ENCODE measurements at regions not wholly inside any gene's neighbourhood (a gene's known extent, or its start where the extent isn't known, plus 50 kb on each side); places are given as distances from the start of the nearest gene placed in this dataset.

- H3K9me3 Mint-ChIP-seq, result no peaks in the 10 kb centered on the region
- ATAC-seq (replicated peaks), result no peak
- H3K36me3 Mint-ChIP-seq (ENCODE audit: low read depth), result no peaks in the 10 kb centered on the region
- H3K27ac Mint-ChIP-seq, result no peak overlapping the region
- H3K27me3 Mint-ChIP-seq, result peaks cover 13% of the 10 kb centered on the region
- no peaks in the 10 kb centered on the region for H3K4me1 Mint-ChIP-seq
- H3K4me3 Mint-ChIP-seq, result no peak overlapping the region
Measured at GRCh38 chr2:150880986-150881385, 380.7 kb downstream of the RBM43 start.

- no peak for ATAC-seq (replicated peaks)
- Mint-ChIP-seq H3K36me3 (ENCODE audit: low read depth) (no peaks in the 10 kb centered on the region), H3K27me3 (peaks cover 7% of the 10 kb centered on the region), H3K27ac (no peak overlapping the region), H3K4me1 (no peaks in the 10 kb centered on the region), H3K9me3 (no peaks in the 10 kb centered on the region), H3K4me3 (no peak overlapping the region)
Measured at GRCh38 chr2:150878356-150878755, 383.3 kb downstream of the RBM43 start.

- no peak for ATAC-seq (replicated peaks)
- Mint-ChIP-seq H3K27ac (no peak overlapping the region), H3K9me3 (no peaks in the 10 kb centered on the region), H3K36me3 (ENCODE audit: low read depth) (no peaks in the 10 kb centered on the region), H3K27me3 (peaks cover 7% of the 10 kb centered on the region), H3K4me1 (no peaks in the 10 kb centered on the region), H3K4me3 (no peak overlapping the region)
Measured at GRCh38 chr2:150876251-150876950, 385.3 kb downstream of the RBM43 start.

- Mint-ChIP-seq H3K27ac (no peak overlapping the region), H3K27me3 (no peaks in the 10 kb centered on the region), H3K4me3 (no peak overlapping the region), H3K4me1 (no peaks in the 10 kb centered on the region), H3K9me3 (no peaks in the 10 kb centered on the region), H3K36me3 (ENCODE audit: low read depth) (no peaks in the 10 kb centered on the region)
- ATAC-seq (replicated peaks), result no peak
Measured at GRCh38 chr2:150873396-150873772, 385.9 kb upstream of the RND3 start.

- ATAC-seq (replicated peaks), result no peak
- no peak overlapping the region for H3K4me3 Mint-ChIP-seq
- no peaks in the 10 kb centered on the region for H3K36me3 Mint-ChIP-seq (ENCODE audit: low read depth)
- H3K4me1 Mint-ChIP-seq, result no peaks in the 10 kb centered on the region
- no peak overlapping the region for H3K27ac Mint-ChIP-seq
- no peaks in the 10 kb centered on the region for H3K9me3 Mint-ChIP-seq
- no peaks in the 10 kb centered on the region for H3K27me3 Mint-ChIP-seq
Measured at GRCh38 chr2:150872756-150873395, 385.4 kb upstream of the RND3 start.

- no peak for ATAC-seq (replicated peaks)
- Mint-ChIP-seq H3K9me3 (peaks cover 4% of the 10 kb centered on the region), H3K27me3 (peaks cover 4% of the 10 kb centered on the region), H3K4me3 (no peak overlapping the region), H3K27ac (no peak overlapping the region), H3K4me1 (no peaks in the 10 kb centered on the region), H3K36me3 (ENCODE audit: low read depth) (no peaks in the 10 kb centered on the region)
Measured at GRCh38 chr2:150866431-150866830, 379.0 kb upstream of the RND3 start.

GRCh38 chr2:150863691-150864090, 376.2 kb upstream of the RND3 start:
- Mint-ChIP-seq H3K9me3 (peaks cover 4% of the 10 kb centered on the region), H3K4me1 (no peaks in the 10 kb centered on the region), H3K4me3 (no peak overlapping the region), H3K27ac (no peak overlapping the region), H3K27me3 (peaks cover 4% of the 10 kb centered on the region), H3K36me3 (ENCODE audit: low read depth) (no peaks in the 10 kb centered on the region)
- ATAC-seq (replicated peaks), result no peak

GRCh38 chr2:150860301-150860700, 372.8 kb upstream of the RND3 start:
- peaks cover 4% of the 10 kb centered on the region for H3K27me3 Mint-ChIP-seq
- peaks cover 4% of the 10 kb centered on the region for H3K9me3 Mint-ChIP-seq
- H3K36me3 Mint-ChIP-seq (ENCODE audit: low read depth), result no peaks in the 10 kb centered on the region
- ATAC-seq (replicated peaks), result no peak
- H3K4me3 Mint-ChIP-seq, result no peak overlapping the region
- no peaks in the 10 kb centered on the region for H3K4me1 Mint-ChIP-seq
- no peak overlapping the region for H3K27ac Mint-ChIP-seq

- Mint-ChIP-seq H3K36me3 (ENCODE audit: low read depth) (no peaks in the 10 kb centered on the region), H3K9me3 (peaks cover 4% of the 10 kb centered on the region), H3K4me3 (no peak overlapping the region), H3K27me3 (peaks cover 4% of the 10 kb centered on the region), H3K4me1 (no peaks in the 10 kb centered on the region), H3K27ac (no peak overlapping the region)
- no peak for ATAC-seq (replicated peaks)
Measured at GRCh38 chr2:150859877-150860276, 372.4 kb upstream of the RND3 start.

- Mint-ChIP-seq H3K4me3 (no peak overlapping the region), H3K36me3 (ENCODE audit: low read depth) (no peaks in the 10 kb centered on the region), H3K9me3 (peaks cover 4% of the 10 kb centered on the region), H3K4me1 (no peaks in the 10 kb centered on the region), H3K27me3 (peaks cover 8% of the 10 kb centered on the region), H3K27ac (no peak overlapping the region)
- no peak for ATAC-seq (replicated peaks)
Measured at GRCh38 chr2:150859162-150859561, 371.7 kb upstream of the RND3 start.

- H3K27ac Mint-ChIP-seq, result no peak overlapping the region
- no peak for ATAC-seq (replicated peaks)
- peaks cover 4% of the 10 kb centered on the region for H3K9me3 Mint-ChIP-seq
- H3K4me3 Mint-ChIP-seq, result no peak overlapping the region
- H3K27me3 Mint-ChIP-seq, result peaks cover 8% of the 10 kb centered on the region
- no peaks in the 10 kb centered on the region for H3K36me3 Mint-ChIP-seq (ENCODE audit: low read depth)
- no peaks in the 10 kb centered on the region for H3K4me1 Mint-ChIP-seq
Measured at GRCh38 chr2:150858382-150858781, 370.9 kb upstream of the RND3 start.

- no peaks in the 10 kb centered on the region for H3K9me3 Mint-ChIP-seq
- no peak overlapping the region for H3K27ac Mint-ChIP-seq
- peaks cover 4% of the 10 kb centered on the region for H3K27me3 Mint-ChIP-seq
- no peak overlapping the region for H3K4me3 Mint-ChIP-seq
- no peaks in the 10 kb centered on the region for H3K4me1 Mint-ChIP-seq
- no peaks in the 10 kb centered on the region for H3K36me3 Mint-ChIP-seq (ENCODE audit: low read depth)
- no peak for ATAC-seq (replicated peaks)
Measured at GRCh38 chr2:150856596-150857281, 369.3 kb upstream of the RND3 start.

- Mint-ChIP-seq H3K4me3 (no peak overlapping the region), H3K27me3 (peaks cover 4% of the 10 kb centered on the region), H3K9me3 (no peaks in the 10 kb centered on the region), H3K4me1 (no peaks in the 10 kb centered on the region), H3K36me3 (ENCODE audit: low read depth) (no peaks in the 10 kb centered on the region), H3K27ac (no peak overlapping the region)
- ATAC-seq (replicated peaks), result no peak
Measured at GRCh38 chr2:150853263-150853662, 365.8 kb upstream of the RND3 start.

GRCh38 chr2:150850641-150851040, 363.2 kb upstream of the RND3 start:
- Mint-ChIP-seq H3K4me1 (no peaks in the 10 kb centered on the region), H3K9me3 (no peaks in the 10 kb centered on the region), H3K36me3 (ENCODE audit: low read depth) (no peaks in the 10 kb centered on the region), H3K27ac (no peak overlapping the region), H3K27me3 (peaks cover 7% of the 10 kb centered on the region), H3K4me3 (no peak overlapping the region)
- no peak for ATAC-seq (replicated peaks)

- Mint-ChIP-seq H3K27me3 (peaks cover 3% of the 10 kb centered on the region), H3K27ac (no peak overlapping the region), H3K4me1 (no peaks in the 10 kb centered on the region), H3K4me3 (no peak overlapping the region), H3K36me3 (ENCODE audit: low read depth) (no peaks in the 10 kb centered on the region), H3K9me3 (no peaks in the 10 kb centered on the region)
- no peak for ATAC-seq (replicated peaks)
Measured at GRCh38 chr2:150847578-150847977, 360.1 kb upstream of the RND3 start.
